ENCODE measurements at regions not wholly inside any gene's neighbourhood (a gene's known extent, or its start where the extent isn't known, plus 50 kb on each side); places are given as distances from the start of the nearest gene placed in this dataset.

GRCh38 chr13:95444006-95444730 is 108.4 kb upstream of the CLDN10 start:
- Histone ChIP-seq H3K4me3 (no peak overlapping the region), H3K27ac (no peak overlapping the region)
- TF ChIP-seq CTCF (IDR thresholded peaks at IDR 0.05) = no peak
- no peak for DNase-seq (ENCODE audit: low spot score)

- no peak overlapping the region for H3K4me3 ChIP-seq
- TF ChIP-seq CTCF (IDR thresholded peaks at IDR 0.05) = no peak
Observed at GRCh38 chr13:95445131-95445530, 107.4 kb upstream of the CLDN10 start.

GRCh38 chr13:95447814-95448213 is 104.7 kb upstream of the CLDN10 start:
- no peak for DNase-seq (ENCODE audit: low spot score)
- no peak overlapping the region for H3K27ac ChIP-seq
- H3K4me3 ChIP-seq = no peak overlapping the region
- TF ChIP-seq CTCF (IDR thresholded peaks at IDR 0.05) = no peak

More at GRCh38 chr13:95445131-95445530, 107.4 kb upstream of the CLDN10 start:
- no peak for DNase-seq (ENCODE audit: low spot score)
- H3K27ac ChIP-seq = no peak overlapping the region

GRCh38 chr13:95451656-95452055 is 100.9 kb upstream of the CLDN10 start:
- no peak for DNase-seq (ENCODE audit: low spot score)
- TF ChIP-seq CTCF (IDR thresholded peaks at IDR 0.05) = no peak
- H3K4me3 ChIP-seq = no peak overlapping the region
- no peak overlapping the region for H3K27ac ChIP-seq

GRCh38 chr13:95452375-95452774 is 100.1 kb upstream of the CLDN10 start:
- no peak for TF ChIP-seq CTCF (IDR thresholded peaks at IDR 0.05)
- Histone ChIP-seq H3K27ac (no peak overlapping the region), H3K4me3 (no peak overlapping the region)
- no peak for DNase-seq (ENCODE audit: low spot score)

- Histone ChIP-seq H3K4me3 (no peak overlapping the region), H3K27ac (no peak overlapping the region)
- DNase-seq (ENCODE audit: low spot score) = no peak
- TF ChIP-seq CTCF (IDR thresholded peaks at IDR 0.05) = no peak
Observed at GRCh38 chr13:95455782-95456181, 96.7 kb upstream of the CLDN10 start.

GRCh38 chr13:95456815-95457214 is 95.7 kb upstream of the CLDN10 start:
- H3K27ac ChIP-seq = no peak overlapping the region
- no peak overlapping the region for H3K4me3 ChIP-seq
- no peak for TF ChIP-seq CTCF (IDR thresholded peaks at IDR 0.05)
- no peak for DNase-seq (ENCODE audit: low spot score)

Data from coronary artery (tissue), 2 donors.